RKO (cell line): ENCODE measurements at regions not wholly inside any gene's neighbourhood (a gene's known extent, or its start where the extent isn't known, plus 50 kb on each side); places are given as distances from the start of the nearest gene placed in this dataset.
"Not testable (repeated sequence)": the region's sequence is repeated elsewhere in the genome, so short reads cannot be mapped to it uniquely, and the experiment has no call there.

ENCODE experiments used
- DNase-seq: peaks from one replicate; pipeline ENCODE4 v3.0.0-alpha.2; 2016; ENCODE audit warnings: low spot score

DNA sequence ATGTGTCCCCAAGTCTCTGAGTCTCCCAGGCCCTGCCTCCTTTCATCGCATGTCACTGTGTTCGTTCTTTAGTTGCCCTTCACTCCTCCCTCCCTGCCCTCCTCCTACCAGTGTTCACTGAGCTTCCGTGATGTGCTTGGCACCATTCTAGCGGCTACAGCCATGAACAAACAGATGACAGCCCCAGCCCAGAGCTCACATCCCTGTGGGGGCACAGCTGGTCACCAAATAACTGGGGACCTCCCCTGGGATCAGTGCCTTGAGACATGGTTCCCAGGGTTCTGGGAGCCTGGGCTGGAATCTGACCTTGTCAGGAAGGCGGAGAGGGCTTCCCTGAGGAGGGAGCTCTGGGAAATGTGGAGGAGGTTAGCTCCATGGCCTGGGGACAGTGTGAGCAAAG is 320.7 kb downstream of the PTPRU start:
- DNase-seq: no peak

- no peak for DNase-seq
Observed at GRCh38 chr1:29556657-29557056, 320.3 kb downstream of the PTPRU start.

DNA sequence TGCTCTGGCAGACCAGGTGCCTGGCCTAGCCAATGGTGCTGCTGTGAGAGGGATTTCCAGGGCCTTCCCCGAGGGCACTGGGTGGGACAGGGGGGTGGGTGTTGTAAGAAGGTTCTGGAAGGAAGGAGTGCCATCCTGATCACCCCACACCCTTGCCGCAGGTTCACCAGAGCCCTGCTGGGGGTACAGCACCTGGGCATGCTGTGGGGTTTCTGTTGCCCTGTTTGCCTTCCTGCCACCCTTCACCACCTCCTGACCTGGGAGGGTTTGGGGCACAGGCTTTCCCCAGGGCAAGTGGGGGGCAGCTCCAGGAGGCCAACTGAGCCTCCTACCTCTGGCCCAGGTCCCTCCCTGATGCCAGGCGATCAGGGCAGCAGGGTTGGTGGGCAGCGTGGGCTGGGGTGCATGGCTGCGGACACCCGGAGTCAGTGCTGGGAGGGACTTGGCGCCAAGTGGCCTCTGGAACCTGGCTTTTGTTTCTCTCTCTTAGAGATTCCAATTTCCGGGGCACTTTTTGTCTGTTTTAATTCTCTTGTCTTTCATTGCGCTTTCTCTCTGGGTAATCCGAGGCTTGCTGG is 318.8 kb downstream of the PTPRU start:
- no peak for DNase-seq

GRCh38 chr1:29554208-29554778 is 318.0 kb downstream of the PTPRU start:
- no peak for DNase-seq

- DNase-seq: no peak
Observed at GRCh38 chr1:29551123-29551936, 315.0 kb downstream of the PTPRU start.

DNA sequence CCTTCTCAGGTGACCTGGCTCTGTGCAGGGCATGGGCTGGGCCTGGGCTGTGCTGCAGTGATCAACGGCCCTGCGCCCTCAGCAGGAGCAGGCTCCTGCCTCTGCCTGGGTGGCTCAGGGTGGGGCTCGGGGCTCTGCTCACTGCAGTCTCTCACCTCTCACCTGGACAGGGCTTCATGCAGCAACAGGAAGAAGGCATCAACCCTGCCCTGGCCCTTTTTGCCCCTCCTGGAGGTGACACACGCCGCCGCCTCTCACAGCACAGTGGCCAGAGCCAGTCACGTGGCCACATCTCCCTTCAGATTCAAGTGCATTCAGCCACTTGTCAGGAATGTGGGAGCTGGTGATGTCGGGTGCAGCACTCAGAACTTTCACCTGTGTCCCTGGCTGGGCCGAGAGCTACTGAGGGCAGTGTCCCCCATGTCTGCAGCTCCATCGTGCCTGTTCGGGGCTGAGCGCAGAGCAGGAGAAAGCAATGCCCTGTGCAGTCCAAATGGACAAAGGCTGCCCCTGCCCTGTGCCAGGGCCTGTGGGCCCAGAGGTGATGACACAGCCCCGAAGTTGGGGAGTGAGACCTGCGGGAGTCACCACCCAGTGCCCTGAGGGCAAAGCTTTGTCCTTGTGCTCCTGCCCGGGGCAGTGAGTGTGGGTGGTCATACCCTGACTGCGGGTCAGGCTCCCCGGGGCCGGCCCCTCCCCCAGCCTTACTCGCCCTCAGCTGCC is 314.0 kb downstream of the PTPRU start:
- no peak for DNase-seq

GRCh38 chr1:29549728-29550118 is 313.4 kb downstream of the PTPRU start:
- DNase-seq: not testable (repeated sequence)

GRCh38 chr1:29549001-29549400 is 312.7 kb downstream of the PTPRU start:
- DNase-seq: no peak

DNA sequence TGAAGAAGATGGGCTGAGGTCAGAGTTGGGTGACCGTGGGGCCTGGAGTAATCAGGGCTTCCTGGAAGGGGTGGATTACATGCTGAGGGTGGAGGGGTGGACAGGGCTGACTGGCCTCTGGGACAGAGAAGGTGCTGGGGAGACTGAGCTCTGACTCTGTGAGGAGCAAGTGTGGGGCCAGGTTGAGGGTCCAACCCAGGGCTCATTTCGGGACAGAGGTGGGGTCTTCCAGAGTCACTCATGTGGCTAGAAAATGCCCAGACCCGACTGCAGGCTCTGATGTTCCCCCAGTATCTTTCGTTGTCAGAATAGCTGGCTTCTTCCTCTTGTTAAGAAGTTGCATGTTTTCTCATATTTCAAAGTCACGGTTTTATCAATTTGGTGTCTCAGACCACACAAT is 311.8 kb downstream of the PTPRU start:
- no peak for DNase-seq

- no peak for DNase-seq
Observed at GRCh38 chr1:29547300-29547699, 311.0 kb downstream of the PTPRU start.

- DNase-seq: no peak
Observed at GRCh38 chr1:29546496-29546895, 310.2 kb downstream of the PTPRU start.

- DNase-seq: no peak
Observed at GRCh38 chr1:29544406-29544805, 308.1 kb downstream of the PTPRU start.

GRCh38 chr1:29543586-29543985 is 307.3 kb downstream of the PTPRU start:
- DNase-seq: no peak

DNA sequence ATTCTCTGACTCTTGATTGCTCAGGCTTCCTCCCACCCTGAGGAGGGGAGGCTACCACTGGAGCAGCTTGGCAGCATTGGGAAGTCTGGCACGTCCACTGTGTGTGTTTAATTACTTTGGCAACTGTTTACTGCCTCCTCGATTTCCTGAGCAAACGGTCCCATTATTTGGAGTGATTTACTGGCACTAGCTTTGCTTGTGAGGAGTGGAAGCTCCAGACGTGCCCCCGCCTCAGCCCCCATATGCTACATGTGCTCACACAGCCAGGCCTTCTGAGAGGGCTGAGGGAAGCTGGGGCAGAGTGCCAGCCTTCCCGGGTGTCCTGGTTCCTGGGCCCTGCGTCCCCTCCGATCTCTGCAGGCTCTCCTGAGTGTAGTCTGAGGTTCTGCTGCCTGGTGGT is 306.2 kb downstream of the PTPRU start:
- no peak for DNase-seq

- no peak for DNase-seq
Observed at GRCh38 chr1:29541631-29542030, 305.3 kb downstream of the PTPRU start.

GRCh38 chr1:29540801-29541357 is 304.6 kb downstream of the PTPRU start:
- no peak for DNase-seq

GRCh38 chr1:29539971-29540370 is 303.6 kb downstream of the PTPRU start:
- no peak for DNase-seq

DNA sequence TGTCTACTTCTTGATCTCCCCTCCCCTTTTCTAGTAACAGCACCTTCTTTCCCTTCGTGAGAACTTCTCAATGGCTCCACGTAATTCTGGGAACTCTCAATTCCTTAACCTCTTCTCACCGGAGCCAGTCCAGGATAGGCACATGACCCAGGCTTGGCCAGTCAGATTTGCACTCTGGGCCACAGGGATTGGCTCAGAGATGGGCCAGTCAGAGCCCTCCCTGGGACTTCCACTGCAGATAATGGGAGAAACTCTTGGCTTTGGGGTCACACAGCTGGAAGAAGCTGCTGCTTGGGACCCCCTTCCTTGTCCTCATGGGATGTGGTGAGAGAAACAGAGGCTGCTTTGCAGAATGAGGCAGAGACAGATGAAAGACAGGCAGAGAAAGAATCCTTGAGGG is 302.3 kb downstream of the PTPRU start:
- no peak for DNase-seq

- no peak for DNase-seq
Observed at GRCh38 chr1:29532751-29533150, 296.4 kb downstream of the PTPRU start.

DNA sequence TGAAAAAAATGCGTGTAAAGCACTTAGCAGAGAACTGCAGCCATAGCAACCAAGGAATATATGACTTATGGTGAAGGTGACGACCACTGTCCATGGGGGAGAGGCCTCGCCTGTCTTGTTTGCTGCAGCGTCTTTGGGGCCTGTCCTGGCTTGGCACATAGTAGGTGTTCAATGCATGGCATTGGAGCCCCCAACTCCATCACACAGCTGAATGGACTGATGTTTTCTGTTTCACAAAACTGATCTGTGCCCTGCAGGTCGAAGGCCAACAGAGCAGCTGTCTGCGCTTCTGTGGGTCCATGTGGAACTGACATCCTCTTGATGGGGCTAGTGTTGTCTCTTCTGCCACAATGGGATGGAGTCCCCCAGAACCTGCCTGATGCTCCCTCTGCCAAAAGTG is 296.0 kb downstream of the PTPRU start:
- no peak for DNase-seq

DNA sequence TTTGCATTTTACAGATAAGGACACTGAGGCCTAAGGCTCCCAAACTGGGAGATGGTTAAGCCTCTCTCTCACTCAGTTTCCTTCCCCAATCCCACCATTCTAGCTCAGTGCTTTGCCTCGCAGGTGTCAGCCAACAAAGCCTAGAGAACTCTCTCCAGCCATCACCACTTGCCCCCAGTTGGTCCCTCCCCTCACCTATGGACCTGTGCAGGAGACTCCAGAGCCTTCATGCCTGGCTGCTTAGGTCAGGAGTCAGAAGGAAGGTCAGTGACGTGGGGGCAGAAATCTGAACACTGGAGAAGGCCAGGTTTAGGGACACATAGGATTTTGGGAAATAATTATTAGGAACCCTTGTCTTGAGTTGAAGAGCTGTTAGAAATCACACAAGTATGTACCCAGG is 295.3 kb downstream of the PTPRU start:
- no peak for DNase-seq

- DNase-seq: no peak
Observed at GRCh38 chr1:29529677-29530278, 293.5 kb downstream of the PTPRU start.
